ENCODE measurements at regions not wholly inside any gene's neighbourhood (a gene's known extent, or its start where the extent isn't known, plus 50 kb on each side); places are given as distances from the start of the nearest gene placed in this dataset.
"Not testable (repeated sequence)": the region's sequence is repeated elsewhere in the genome, so short reads cannot be mapped to it uniquely, and the experiment has no call there.

DNA sequence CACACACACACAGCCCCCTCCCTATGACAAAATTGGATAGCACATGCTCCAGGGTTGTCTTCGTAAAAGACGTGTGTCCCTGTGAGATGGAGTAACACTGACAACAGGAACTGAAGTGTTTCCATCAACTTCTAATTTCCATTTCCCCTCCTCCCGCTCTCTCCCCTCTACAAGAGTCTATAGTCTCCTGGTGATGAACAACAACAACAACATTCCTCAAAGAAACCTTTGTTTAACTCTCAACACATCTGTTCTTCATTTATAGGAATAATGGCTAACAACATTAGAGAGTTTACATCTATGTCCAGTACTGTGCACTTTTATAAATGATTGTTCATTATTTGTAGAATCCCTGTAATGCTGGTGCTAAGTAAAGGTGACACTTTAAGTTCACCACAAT lies 205.8 kb upstream of the SSTR4 start:
- Histone ChIP-seq H3K27ac (no peak overlapping the region), H3K4me3 (no peak overlapping the region), H3K36me3 (no peaks in the 10 kb centered on the region), H3K4me1 (no peaks in the 10 kb centered on the region), H3K9me3 (no peaks in the 10 kb centered on the region), H3K27me3 (no peaks in the 10 kb centered on the region)
- DNase-seq = no peak
- TF ChIP-seq, protein P1, sequence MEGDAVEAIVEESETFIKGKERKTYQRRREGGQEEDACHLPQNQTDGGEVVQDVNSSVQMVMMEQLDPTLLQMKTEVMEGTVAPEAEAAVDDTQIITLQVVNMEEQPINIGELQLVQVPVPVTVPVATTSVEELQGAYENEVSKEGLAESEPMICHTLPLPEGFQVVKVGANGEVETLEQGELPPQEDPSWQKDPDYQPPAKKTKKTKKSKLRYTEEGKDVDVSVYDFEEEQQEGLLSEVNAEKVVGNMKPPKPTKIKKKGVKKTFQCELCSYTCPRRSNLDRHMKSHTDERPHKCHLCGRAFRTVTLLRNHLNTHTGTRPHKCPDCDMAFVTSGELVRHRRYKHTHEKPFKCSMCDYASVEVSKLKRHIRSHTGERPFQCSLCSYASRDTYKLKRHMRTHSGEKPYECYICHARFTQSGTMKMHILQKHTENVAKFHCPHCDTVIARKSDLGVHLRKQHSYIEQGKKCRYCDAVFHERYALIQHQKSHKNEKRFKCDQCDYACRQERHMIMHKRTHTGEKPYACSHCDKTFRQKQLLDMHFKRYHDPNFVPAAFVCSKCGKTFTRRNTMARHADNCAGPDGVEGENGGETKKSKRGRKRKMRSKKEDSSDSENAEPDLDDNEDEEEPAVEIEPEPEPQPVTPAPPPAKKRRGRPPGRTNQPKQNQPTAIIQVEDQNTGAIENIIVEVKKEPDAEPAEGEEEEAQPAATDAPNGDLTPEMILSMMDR (IDR thresholded peaks at IDR 0.05) = no peak
- no peak for TF ChIP-seq POLR2AphosphoS5 (IDR thresholded peaks at IDR 0.05)
- no peak for TF ChIP-seq EP300 (IDR thresholded peaks at IDR 0.05)
- no peak for TF ChIP-seq POLR2A (IDR thresholded peaks at IDR 0.05)
- WGBS, 2 donors = 81 to 83% methylated on average over 3 of the region's 3 CpGs
- intact Hi-C loops (cut with DNase I) = no loop called here

DNA sequence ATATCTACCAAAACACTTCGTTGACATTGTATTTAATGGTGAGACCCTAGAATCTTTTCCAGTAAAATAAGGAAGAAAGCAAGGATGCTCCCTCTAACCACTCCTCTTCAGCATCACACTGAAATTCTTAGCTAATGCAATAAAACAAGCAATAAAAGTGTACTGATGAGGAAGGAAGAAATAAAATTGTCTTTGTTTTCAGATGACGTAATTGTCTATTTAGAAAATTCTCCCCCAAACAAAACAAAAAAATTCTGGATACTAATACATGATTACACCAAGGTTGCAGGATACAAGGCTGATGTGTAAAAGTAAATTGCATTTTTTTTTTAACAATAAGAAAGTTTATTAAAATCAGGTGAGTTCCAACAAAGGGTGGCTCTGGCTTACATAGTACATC lies 205.0 kb upstream of the SSTR4 start:
- no peak for TF ChIP-seq EP300 (IDR thresholded peaks at IDR 0.05)
- no peak for TF ChIP-seq POLR2A (IDR thresholded peaks at IDR 0.05)
- intact Hi-C loops (cut with DNase I) = no loop called here

DNA sequence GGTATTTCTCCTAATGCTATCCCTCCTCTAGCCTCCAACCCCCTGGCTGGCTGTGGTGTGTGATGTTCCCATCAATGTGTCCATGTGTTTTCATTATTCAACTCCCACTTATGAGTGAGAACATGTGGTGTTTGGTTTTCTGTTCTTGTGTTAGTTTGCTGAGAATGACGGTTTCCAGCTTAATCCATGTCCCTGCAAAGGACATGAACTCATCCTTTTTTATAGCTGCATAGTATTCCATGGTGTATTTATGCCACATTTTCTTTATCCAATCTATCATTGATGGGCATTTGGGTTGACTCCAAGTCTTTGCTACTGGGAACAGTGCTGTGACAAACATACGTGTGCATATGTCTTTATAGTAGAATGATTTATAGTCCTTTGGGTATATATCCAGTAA lies 204.4 kb upstream of the SSTR4 start:
- H3K27me3 ChIP-seq; H3K4me3 ChIP-seq; H3K4me1 ChIP-seq; intact Hi-C loops (cut with DNase I); H3K9me3 ChIP-seq; H3K36me3 ChIP-seq; H3K27ac ChIP-seq; DNase-seq: not testable (repeated sequence)
- 61 to 83% methylated on average over 2 of the region's 2 CpGs for WGBS, 2 donors

More for the DNA sequence above, 205.0 kb upstream of the SSTR4 start:
- DNase-seq = no peak
- WGBS, 2 donors = 8 to 54% methylated on average over 2 of the region's 2 CpGs
- no peaks in the 10 kb centered on the region for H3K9me3 ChIP-seq
- no peak overlapping the region for H3K27ac ChIP-seq
- no peak overlapping the region for H3K4me3 ChIP-seq
- no peaks in the 10 kb centered on the region for H3K4me1 ChIP-seq
- no peaks in the 10 kb centered on the region for H3K27me3 ChIP-seq
- no peaks in the 10 kb centered on the region for H3K36me3 ChIP-seq

DNA sequence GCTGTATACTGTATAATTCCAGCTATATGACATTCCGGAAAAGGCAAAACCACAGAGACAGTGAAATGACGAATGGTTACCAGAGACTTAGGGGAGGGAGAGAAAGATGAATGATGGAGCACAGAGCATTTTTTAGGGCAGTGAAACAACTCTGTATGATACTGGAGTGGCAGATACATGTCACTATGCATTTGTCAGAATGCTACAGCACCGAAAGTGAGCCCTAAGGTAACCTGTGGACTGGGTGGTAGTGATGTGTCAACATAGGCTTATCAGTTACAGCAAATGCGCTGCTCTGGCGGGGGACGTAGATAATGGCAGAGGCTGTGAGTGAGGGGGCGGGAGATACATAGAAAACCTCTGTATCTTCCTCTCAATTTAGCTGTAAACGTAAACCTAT lies 201.3 kb upstream of the SSTR4 start:
- Histone ChIP-seq H3K9me3 (no peaks in the 10 kb centered on the region), H3K27ac (no peak overlapping the region)
- WGBS, 2 donors = 47 to 62% methylated on average over 8 of the region's 8 CpGs

DNA sequence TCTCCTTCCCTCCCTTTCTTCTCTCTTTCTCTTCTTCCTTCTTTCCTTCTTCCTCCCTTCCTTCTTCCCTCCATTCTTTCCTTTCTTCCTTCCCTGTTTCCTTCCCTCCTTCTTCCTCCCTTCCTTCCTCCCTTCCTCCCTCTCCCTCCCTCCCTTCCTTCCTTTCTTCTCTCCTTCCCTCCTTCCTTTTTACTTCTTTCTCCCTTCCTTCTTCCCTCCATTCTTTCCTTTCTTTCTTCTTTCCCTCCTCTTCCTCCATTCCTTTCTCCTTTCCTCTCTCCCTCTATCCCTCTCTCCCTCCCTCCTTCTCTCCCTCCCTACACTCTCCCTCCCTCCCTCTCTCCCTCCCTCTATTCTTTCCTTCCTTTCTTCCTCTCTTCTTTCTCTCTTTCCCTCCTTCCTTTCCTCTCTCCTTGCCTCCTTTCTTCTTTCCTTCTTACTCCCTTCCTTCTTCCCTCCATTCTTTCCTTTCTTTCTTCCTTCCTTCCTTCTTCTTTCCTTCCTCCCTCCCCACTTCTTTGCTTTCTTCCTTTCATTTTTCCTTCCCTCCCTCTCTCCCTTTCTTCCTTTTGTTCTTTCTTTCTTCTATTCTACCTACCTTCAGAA lies 200.4 kb upstream of the SSTR4 start:
- TF ChIP-seq, protein P1 (IDR thresholded peaks at IDR 0.05) = no peak
- TF ChIP-seq EP300 (IDR thresholded peaks at IDR 0.05) (no peak), POLR2AphosphoS5 (IDR thresholded peaks at IDR 0.05) (no peak), POLR2A (IDR thresholded peaks at IDR 0.05) (no peak)
- no peak for DNase-seq
- no peak overlapping the region for H3K4me3 ChIP-seq
- H3K27ac ChIP-seq = no peak overlapping the region
- H3K4me1 ChIP-seq = no peaks in the 10 kb centered on the region
- intact Hi-C loops (cut with DNase I) = no loop called here
- H3K9me3 ChIP-seq = no peaks in the 10 kb centered on the region
- H3K27me3 ChIP-seq = no peaks in the 10 kb centered on the region
- H3K36me3 ChIP-seq = no peaks in the 10 kb centered on the region

More for the DNA sequence above, 201.3 kb upstream of the SSTR4 start:
- Histone ChIP-seq H3K36me3 (no peaks in the 10 kb centered on the region), H3K4me1 (no peaks in the 10 kb centered on the region), H3K27me3 (no peaks in the 10 kb centered on the region), H3K4me3 (no peak overlapping the region)
- intact Hi-C loops (cut with DNase I) = no loop called here
- DNase-seq = no peak
- TF ChIP-seq EP300 (IDR thresholded peaks at IDR 0.05) (no peak), POLR2A (IDR thresholded peaks at IDR 0.05) (no peak), POLR2AphosphoS5 (IDR thresholded peaks at IDR 0.05) (no peak)
- TF ChIP-seq, protein P1 (IDR thresholded peaks at IDR 0.05) = no peak

DNA sequence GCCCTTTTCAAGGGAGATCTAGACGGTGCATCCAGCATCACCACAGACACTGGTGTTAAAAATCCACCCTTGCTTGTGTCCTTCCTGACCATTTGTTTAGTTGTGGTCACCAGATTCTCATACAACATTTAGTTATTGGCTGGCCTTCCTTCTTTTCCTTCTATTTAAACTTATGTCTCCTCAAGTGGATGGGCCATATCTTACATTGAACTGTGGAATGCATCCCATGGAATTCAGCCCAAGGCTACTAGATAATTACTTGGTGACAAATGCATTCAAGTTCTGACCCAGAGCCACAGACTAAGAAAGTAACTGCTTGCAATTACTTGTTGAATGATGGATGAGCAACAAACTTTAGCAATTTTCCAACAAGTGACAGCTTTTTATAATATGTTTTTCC lies 198.9 kb upstream of the SSTR4 start:
- no peaks in the 10 kb centered on the region for H3K4me1 ChIP-seq
- no peak for DNase-seq
- no peak for TF ChIP-seq EP300 (IDR thresholded peaks at IDR 0.05)
- no peak for TF ChIP-seq POLR2A (IDR thresholded peaks at IDR 0.05)
- no peak for TF ChIP-seq POLR2AphosphoS5 (IDR thresholded peaks at IDR 0.05)
- TF ChIP-seq, protein P1 (IDR thresholded peaks at IDR 0.05) = no peak
- H3K4me3 ChIP-seq = no peak overlapping the region
- 71 to 74% methylated on average over 1 of the region's 1 CpG for WGBS, 2 donors
- H3K27me3 ChIP-seq = no peaks in the 10 kb centered on the region
- H3K9me3 ChIP-seq = no peaks in the 10 kb centered on the region
- intact Hi-C loops (cut with DNase I) = no loop called here
- H3K36me3 ChIP-seq = no peaks in the 10 kb centered on the region
- no peak overlapping the region for H3K27ac ChIP-seq

Data from sigmoid colon (tissue), 6 donors.